Tibial artery (tissue), 4 donors: ENCODE measurements at regions not wholly inside any gene's neighbourhood (a gene's known extent, or its start where the extent isn't known, plus 50 kb on each side); places are given as distances from the start of the nearest gene placed in this dataset.
A peak's percentile ranks its signal among the peaks of the same experiment; 100 is the strongest.

Source experiments
- DNase-seq, 2 donors: peaks; one replicate each; pipeline ENCODE4 v3.0.0-alpha.2; 2019
- H3K27ac ChIP-seq, 2 donors: fragments of 200-600 bp; sonication (generic) in 1 of 2; 1 replicate in 1 of 2; 2 replicates in 1 of 2; pipeline ENCODE4 v1.5.1; 2018 to 2019; ENCODE audit warnings: mild to moderate bottlenecking in 1 of 2
- H3K27me3 ChIP-seq, 2 donors: fragments of 200-600 bp; sonication (generic) in 1 of 2; one replicate each; pipeline versions ENCODE4 v1.5.1 to v1.6.0; 2016 to 2019
- H3K36me3 ChIP-seq, 3 donors: fragments of 200-600 bp; sonication (generic) in 2 of 3; one replicate each; pipeline ENCODE4 v1.5.1; 2016 to 2019; ENCODE audit warnings: mild to moderate bottlenecking in 2 of 3
- H3K4me1 ChIP-seq, 4 donors: fragments of 200-600 bp; sonication (generic) in 2 of 4; 1 replicate in 3 of 4; 2 replicates in 1 of 4; pipeline ENCODE4 v1.5.1; 2016 to 2019
- H3K4me3 ChIP-seq, 2 donors: fragments of 200-600 bp; sonication (generic) in 1 of 2; 1 replicate in 1 of 2; 2 replicates in 1 of 2; pipeline ENCODE4 v1.5.1; 2018 to 2019; ENCODE audit warnings: mild to moderate bottlenecking in 2 of 2
- H3K9me3 ChIP-seq, 3 donors: fragments of 200-600 bp; sonication (generic) in 1 of 3; one replicate each; pipeline ENCODE4 v1.5.1; 2016 to 2019
- CTCF ChIP-seq, 2 experiments: fragments of 200-600 bp in 1 of 2; fragments of 450-650 bp in 1 of 2; IDR thresholded peaks; one replicate each; pipeline ENCODE4 v1.5.1; 2017 to 2019; ENCODE audit warnings: antibody characterized with exemption in 2 of 2, mild to moderate bottlenecking in 1 of 2, moderate library complexity in 1 of 2
- intact Hi-C: fragments of 100-400 bp; cut with DNase I; formaldehyde crosslinking; loops from one replicate; pipeline ENCODE4 v1.15.0; 2023; ENCODE audit warnings: low total_unique reads

DNA sequence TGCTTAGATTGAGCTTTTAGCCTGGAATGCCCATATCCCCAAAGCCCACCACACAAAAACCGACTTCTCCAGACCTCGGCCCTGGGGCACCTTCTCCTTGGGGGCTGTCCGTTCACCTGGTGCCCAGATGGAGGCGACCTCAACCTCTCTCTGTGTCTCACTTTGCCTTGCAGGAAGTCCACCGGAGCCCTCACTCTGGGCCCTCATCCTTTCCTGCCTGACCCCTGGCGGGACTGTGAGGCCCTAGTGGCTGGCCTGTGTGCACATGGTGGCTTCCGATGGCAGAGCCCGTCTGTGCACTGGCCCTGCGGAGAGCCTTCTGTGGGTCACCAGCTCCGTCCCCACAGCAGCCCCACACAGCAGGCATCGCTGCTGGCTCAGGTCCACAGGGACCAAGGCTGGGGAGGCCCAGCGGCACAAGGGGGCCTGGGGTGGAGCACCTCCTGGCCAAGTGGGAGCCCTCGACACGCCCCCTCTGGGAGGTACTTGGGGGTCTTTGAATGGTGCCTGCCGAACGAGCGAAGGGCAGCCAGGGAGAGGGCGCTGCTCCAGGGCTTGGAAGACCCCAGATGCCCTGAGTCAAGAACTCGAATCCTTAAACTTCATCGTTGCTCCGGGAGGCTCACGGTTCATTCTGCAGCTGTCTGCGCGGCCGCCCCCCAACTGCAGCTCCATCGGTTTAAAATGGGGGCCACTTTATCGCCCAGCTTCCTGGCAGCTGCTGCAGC, 97.2 kb upstream of the ADRA2C start:
- Histone ChIP-seq H3K27ac (no peak overlapping the region), H3K36me3 (no peaks in the 10 kb centered on the region), H3K4me3 (no peak overlapping the region), H3K9me3 (peaks cover 0 to 8% (median 0%) of the 10 kb centered on the region in 3 donors), H3K4me1 (no peaks in the 10 kb centered on the region), H3K27me3 (no peaks in the 10 kb centered on the region)
- intact Hi-C loops, result no loop called here
- no peak for TF ChIP-seq CTCF (IDR thresholded peaks at IDR 0.05)
- no peak for DNase-seq

DNA sequence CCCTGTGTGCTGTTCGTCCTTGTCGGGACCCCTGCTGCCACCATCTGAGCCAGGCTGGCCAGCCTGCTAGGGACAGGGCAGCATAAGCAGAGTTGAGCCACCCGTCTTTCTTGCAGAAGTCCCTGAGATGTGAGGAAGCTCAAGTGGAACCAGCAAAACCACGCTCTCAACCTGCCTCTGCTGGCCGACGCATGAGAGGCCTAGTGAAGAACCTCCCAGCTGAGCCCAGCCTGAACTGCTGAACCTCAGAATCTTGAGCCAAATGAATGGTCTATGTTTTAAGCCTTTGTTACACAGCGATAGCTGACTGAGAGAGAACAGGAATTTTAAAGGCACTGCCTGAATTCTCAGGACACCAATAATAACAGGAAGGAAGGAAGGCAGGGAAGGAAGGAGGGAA, 98.9 kb upstream of the ADRA2C start:
- intact Hi-C loops, result no loop called here
- TF ChIP-seq CTCF (IDR thresholded peaks at IDR 0.05), result no peak

DNA sequence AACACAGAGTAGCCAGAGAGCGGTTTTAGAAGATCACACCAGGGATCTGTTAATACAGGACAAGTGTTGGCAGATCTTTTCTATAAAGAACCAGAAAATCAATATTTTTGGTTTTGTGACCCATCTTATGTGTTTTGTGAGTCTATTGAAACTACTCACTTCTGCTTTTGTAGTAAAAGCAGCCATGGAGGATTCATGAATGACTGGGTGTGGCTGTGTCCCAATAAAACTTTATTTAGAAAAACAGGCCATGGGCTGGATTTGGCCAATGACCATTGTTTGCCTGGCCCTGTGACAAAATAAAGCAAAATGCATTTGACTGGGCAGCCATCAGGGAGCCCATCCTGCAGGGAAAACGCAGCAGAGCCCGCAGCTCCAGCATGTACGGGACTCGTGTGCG, 99.9 kb upstream of the ADRA2C start:
- H3K27me3 ChIP-seq, result no peaks in the 10 kb centered on the region
- H3K4me1 ChIP-seq, result no peaks in the 10 kb centered on the region
- intact Hi-C loops, result no loop called here
- H3K36me3 ChIP-seq, result no peaks in the 10 kb centered on the region
- DNase-seq, result no peak
- TF ChIP-seq CTCF (IDR thresholded peaks at IDR 0.05), result no peak
- no peak overlapping the region for H3K4me3 ChIP-seq
- no peak overlapping the region for H3K27ac ChIP-seq
- peaks cover 0 to 8% (median 0%) of the 10 kb centered on the region in 3 donors for H3K9me3 ChIP-seq

More for the DNA sequence above, 98.9 kb upstream of the ADRA2C start:
- Histone ChIP-seq H3K27ac (no peak overlapping the region), H3K4me3 (no peak overlapping the region), H3K4me1 (no peaks in the 10 kb centered on the region), H3K9me3 (peaks cover 0 to 8% (median 0%) of the 10 kb centered on the region in 3 donors), H3K36me3 (no peaks in the 10 kb centered on the region), H3K27me3 (no peaks in the 10 kb centered on the region)
- DNase-seq, result no peak

DNA sequence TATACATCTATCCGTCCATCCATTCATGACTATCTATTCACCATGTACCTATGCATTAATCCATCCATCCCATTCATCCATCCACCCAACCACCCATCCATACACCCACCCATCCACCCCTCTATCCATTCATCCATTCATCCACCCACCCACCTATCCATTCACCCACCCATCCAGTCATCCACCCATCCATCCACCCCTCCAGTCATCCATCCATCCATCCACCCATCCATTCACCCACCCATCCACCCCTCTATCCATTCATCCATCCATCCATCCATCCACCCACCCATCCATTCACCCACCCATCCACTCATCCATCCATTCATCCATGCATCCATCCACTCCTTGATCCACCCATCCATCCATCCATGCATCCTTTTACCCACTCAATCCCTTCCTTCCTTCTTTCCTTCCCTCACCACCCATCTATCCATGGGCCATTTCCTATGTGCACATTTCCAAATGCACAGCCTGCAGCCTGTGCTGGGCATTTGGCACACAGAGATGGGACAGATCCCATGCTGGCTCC, 100.8 kb upstream of the ADRA2C start:
- Histone ChIP-seq H3K9me3 (peaks cover 0 to 8% (median 0%) of the 10 kb centered on the region in 3 donors), H3K4me3 (no peak overlapping the region), H3K4me1 (no peaks in the 10 kb centered on the region), H3K27me3 (no peaks in the 10 kb centered on the region), H3K36me3 (no peaks in the 10 kb centered on the region), H3K27ac (peak overlapping the region in 1 of 2 donors; percentile 27)
- DNase-seq, result no peak
- no peak for TF ChIP-seq CTCF (IDR thresholded peaks at IDR 0.05)
- intact Hi-C loops, result no loop called here

GRCh38 chr4:3663791-3664190, 102.4 kb upstream of the ADRA2C start:
- DNase-seq, result no peak
- Histone ChIP-seq H3K27ac (no peak overlapping the region), H3K4me3 (no peak overlapping the region), H3K27me3 (no peaks in the 10 kb centered on the region), H3K4me1 (peaks cover 0 to 10% (median 4%) of the 10 kb centered on the region in 4 donors), H3K9me3 (peaks cover 0 to 8% (median 0%) of the 10 kb centered on the region in 3 donors), H3K36me3 (no peaks in the 10 kb centered on the region)
- intact Hi-C loops, result loop anchor here (5.0 kb wide), 1 partner anchor 39 kb away; no protein-coding TSS in a partner anchor
- TF ChIP-seq CTCF (IDR thresholded peaks at IDR 0.05), result no peak
